Lung microvascular endothelial cell (primary cell): ENCODE measurements at regions not wholly inside any gene's neighbourhood (a gene's known extent, or its start where the extent isn't known, plus 50 kb on each side); places are given as distances from the start of the nearest gene placed in this dataset.
"Not testable (repeated sequence)": the region's sequence is repeated elsewhere in the genome, so short reads cannot be mapped to it uniquely, and the experiment has no call there.

Source experiments
- DNase-seq, 2 donors: peaks; one replicate each; pipeline versions ENCODE4 v3.0.0 to v3.0.0-alpha.2; 2010; ENCODE audit warnings: low read depth in 2 of 2

DNA sequence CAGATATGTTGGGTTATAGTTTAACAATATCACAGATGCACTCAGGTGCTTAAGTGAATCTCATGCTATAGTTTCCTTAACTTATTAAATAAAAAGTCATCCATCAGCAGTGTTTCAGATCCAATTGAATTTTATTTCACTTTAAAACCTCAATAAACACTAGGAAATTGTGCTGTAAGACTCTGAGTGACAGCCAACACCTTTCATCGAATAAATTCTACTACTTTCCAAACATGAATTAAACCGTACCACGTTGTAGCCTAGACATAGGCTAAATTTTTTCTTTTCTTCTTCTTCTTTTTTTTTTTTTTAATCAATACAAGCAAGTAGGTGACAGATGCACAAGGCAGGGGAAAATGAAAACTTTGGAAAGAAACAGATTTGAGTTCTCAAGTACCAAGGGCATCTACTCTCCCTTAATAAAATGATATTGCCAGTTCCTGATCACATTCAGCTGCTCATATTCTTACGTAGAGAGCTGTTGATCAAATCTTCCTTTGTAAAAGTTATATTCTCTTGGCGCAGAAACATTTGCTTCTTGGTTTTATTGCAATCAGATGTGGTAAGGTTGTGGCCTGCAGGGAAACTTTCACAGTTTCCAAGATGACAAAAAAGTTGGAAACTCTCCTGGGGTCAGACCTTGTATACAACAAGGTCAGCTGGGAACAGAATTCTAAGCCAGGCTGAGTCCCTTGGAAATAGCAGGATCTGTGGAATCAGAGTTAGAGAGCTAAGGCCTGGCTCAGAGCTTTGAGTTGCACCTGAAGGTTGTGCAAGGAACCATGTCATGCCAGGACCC is 147.7 kb downstream of the CD47 start:
- DNase-seq, result no peak

DNA sequence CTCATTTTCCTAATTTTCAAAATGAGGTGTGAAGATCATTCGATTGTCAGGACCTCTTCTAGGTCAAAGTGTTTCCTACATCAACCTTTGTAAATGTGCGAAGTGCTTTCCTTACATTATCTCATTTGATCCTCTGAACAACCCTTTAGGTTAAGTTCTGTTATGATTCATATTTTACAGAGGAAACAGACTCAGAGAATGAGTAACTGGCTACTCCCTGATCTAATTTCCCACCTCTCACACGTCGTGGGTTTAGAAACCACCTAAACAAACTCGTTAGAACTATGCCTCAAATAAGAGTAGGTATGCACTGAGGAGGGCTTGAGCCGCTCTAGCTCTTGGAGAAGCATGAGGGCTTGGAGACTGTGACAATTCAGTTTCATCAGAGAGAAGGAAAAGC is 148.6 kb downstream of the CD47 start:
- peak; percentile 28 to 76 for DNase-seq

DNA sequence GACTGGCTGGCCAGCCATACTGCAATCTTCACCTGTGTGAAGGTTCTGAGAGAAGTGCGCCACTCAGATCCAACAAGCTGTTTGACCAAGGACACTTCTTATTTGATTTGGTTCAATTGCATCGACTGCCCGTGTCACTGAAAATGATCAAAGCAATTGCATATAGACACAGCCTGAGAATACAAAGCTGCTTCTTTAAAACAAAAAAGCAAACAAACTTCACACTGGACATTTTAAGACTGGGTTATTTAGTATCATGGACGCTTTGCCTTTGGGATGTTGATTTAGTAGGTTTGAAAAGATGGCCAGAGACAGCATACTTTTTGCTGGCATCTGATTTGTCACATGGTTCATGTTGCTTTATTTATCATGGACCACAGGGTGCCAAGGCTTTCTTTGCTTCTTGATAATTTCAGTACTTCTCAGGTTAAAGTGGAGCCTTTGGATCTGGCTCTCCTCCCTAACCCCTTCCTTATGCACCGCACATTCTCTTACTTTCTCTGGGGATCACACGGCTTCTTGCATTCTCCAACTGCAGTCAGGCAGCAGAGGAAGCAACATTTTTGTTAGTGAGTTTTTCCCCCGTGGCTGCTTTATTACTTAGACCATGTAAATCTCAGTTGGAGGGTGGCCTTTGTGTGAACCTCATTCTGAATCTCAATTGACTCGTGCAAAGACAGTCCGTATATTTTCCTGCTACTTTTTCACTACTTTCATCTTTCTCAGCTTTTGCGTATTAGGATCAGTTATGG is 151.0 kb downstream of the CD47 start:
- no peak for DNase-seq

DNA sequence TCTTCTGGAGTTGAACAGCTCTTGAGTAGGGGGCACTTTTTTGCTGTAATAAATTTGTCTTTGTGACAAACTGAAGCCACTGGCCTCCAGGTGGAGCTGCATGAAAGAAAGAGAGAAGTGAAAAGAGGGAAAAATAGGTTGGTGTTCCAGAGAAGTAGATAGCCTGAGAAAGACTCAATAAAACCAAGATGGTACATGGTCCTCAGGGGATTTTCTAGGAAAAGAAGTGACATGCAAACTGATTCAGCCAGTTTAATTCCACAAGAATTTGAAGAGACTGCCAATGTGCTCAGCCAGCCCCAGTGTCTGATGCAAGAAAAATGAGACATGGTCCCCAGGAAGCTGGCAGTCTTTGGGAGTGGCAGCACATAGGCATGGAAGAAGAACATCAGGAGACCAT is 152.7 kb downstream of the CD47 start:
- peak; percentile 60 to 74 for DNase-seq

DNA sequence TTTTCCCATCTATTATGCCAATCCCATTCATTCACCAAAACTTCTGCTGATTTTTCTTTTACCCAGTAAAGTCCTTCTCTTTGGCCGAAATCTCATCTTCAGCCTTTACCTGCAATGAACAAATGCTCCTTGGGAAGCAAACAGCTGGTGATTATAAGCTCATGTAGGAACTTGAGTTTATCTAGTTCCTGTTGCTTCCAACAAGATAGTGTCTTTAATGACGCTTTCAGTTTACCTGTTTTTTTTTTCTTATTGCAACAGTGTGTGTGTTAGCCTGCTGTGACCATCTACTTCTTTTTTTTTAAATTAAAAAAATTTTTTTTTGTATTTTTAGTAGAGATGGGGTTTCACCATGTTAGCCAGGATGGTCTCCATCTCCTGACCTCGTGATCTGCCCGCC is 156.0 kb downstream of the CD47 start:
- DNase-seq, result no peak

DNA sequence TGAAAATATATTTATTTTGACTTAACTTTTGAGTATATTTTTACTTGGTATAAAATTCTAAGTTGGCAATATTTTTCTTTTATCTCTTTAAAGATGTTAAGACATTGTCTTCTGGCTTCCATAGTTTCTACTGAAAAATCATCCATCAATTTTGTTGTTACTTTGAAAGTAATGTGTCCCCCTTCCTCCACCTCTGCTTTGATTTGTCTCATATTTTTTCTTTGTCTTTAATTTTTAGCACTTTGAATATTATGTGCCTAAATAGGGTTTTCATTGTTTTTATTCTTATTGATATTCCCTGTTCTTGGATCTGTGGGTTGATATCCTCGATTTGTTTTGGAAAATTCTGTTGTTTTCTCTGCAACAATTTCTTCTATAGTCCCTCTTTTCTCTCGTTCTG is 157.4 kb downstream of the CD47 start:
- DNase-seq, result no peak

DNA sequence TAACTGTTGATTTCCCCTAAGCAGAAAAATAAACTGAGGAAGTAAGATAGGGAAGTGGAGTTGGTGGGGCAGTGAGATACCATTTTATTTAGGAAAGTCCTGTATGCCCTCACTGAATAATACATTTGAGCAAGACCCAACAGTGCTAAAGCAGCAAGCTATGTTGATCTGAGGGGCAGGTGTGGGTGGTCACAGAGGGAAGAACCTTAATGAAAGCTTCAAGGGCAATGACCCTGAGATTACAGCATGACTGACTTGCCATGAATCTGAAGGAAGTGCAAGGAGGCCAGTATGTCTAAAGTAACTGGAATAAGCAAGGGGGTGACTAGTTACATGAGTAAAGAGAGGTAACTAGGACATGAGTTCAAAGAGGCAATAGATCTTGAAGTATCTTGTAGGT is 159.5 kb downstream of the CD47 start:
- DNase-seq, result no peak

DNA sequence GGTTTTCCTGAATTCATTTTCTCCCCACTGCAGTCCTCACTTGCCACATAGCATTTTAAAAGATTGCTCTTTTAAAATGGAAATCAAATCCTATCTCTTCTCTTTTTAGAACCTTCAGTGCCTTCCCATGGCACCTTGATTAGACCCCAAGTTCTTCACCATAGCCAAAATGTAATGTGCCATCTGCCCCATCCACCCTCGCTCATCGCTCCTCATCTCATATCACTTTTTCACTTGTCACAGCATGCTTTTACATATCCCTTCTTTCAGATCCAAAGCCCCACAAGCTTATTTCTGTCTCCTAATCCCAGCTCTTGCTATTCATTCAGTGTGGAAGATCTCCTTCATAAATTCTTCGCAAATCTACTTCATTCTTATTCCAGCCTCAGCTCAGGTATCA is 161.7 kb downstream of the CD47 start:
- no peak for DNase-seq

DNA sequence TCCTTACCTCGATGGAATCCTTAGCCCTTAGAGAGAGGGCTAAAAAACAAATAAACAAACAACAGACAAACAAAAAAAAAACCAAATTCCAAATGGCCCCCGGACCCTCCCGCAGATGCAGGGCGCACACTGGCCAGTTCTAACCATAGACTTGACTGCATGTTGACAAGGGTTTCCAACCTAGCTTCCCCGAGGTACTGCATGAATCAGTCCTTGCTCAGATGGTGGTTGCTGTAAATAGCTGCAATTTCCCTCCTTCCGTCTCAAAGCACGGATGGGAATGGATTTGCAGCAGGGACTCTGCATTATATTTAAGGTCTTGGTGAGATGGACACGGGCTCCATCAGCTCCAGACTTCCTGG is 162.8 kb downstream of the CD47 start:
- DNase-seq, result peak; percentile 10 to 56

DNA sequence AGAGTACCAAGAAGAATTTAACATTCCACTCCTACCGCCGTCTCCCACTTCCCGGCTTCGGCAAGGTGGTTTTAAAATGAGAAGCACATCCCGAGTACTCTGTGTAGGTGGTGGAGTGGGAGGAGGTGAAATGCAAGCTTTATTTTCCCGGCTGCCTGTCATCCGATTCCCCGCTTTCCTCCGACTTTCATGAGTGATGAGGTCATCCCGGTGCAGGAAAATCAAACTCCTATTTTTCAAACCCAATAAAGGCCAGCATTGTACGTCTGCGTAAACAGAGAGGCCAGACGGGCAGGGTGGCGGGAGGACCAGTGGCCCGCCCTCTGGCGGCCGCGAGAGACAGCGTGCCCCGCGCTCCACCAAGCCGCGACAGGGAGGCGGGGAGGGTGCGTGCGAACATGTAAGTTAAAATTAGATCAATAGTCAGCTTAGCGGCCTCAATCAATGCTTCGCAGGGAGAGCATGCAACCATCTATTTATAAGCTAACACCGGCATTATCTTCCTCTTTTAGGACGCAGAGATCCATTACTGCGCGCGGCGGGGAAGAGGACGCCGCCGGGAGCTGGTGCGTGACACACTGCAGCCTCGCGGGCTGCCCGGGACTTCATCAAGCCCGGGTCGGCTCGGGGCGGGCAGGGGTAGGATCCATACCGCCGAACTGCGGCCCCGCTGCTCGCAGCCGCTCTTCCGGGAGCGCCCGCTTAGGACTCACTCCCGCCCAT is 163.3 kb downstream of the CD47 start:
- DNase-seq, result peak; percentile 85 to 87

DNA sequence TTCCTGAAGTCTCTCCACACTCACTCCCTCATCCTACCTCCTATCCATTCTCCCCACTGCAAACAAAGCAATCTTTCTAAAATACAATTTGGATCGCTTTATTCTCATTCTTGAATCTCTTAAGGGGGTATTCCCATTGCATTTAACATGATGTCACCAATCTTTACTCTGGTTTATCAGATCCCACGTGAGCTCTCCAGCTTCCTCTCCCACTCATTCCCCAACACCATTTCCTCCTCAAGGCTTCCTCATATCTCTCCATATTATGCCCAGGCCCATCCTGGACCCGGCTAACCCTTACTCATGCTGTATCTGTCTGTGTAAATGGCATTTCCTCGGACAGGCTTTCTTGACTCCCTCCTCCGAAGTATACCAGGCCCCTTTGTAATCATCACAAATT is 165.0 kb downstream of the CD47 start:
- no peak for DNase-seq

DNA sequence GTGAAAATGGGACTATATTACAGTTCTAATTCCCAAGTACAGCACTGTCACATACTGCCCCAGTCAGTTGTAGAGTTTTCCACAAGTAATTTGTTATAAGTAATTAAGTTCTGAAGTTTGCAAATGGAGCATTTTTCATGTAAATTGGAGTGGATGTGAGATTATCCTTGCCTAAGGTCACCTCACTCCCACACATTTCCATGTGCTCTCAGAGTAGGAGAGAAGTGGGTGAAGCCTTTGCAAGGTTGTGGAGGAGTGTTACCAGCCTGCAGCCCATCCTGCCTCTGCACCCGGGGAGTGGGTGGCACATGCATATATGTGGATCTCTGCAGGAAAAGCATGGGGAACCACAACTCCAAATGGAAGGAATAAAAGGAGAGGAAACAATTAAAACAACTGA is 169.8 kb downstream of the CD47 start:
- no peak for DNase-seq

DNA sequence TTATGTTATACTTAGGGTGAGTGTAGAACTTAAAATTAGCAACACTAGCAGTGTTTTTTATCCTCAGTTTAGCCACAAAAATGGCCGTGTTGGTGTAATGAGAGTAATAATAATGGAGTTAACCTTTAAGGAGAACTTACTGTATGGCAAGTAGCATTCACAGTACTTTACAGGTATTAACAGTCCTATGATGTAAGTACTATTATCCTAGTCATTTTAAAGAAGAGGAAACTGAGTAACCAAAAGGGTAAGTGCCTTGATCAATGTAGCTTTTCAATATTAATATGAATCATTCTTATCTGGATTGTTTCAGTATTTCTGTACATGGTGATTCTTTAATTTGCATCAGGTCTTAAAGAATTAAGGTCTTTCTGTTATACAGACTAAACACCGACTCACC is 170.3 kb downstream of the CD47 start:
- DNase-seq, result no peak

DNA sequence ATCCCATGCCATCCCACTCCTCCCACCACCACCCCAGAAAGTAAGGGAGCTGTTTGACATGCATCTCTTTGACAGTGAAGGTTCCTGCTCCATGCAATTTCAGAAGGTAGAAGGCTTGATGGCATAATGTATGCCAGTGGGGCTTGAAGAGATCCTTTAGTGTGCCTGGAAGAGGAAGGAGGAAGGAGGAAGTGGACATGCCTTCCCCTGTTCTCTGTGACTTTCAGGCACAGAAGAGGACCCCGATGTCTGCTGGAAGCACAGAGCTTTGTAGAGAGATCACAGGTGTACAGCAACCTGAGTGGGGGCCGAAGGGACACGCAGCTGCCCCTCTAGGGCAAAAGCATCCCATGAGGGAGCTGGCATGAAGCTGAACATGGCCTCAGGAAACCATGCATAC is 171.6 kb downstream of the CD47 start:
- DNase-seq, result no peak

DNA sequence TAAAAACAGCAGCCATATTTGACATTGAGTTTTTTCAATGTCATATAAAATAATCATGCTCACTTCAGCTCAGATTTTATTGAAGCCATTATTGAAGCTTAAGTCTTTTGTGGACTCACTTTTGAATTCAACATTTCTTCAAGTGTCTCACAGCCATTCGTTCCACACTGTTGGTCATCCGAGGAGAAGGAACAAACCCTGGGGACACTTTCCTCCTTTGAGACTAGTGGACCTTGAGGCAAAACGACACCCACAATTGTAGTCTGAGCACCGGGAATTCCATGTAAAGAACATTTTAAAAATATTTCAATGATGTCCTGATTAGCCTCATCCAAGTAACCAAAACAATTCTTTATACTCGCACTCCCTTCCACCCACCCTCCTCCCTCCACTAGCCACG is 174.7 kb downstream of the CD47 start:
- DNase-seq, result no peak

DNA sequence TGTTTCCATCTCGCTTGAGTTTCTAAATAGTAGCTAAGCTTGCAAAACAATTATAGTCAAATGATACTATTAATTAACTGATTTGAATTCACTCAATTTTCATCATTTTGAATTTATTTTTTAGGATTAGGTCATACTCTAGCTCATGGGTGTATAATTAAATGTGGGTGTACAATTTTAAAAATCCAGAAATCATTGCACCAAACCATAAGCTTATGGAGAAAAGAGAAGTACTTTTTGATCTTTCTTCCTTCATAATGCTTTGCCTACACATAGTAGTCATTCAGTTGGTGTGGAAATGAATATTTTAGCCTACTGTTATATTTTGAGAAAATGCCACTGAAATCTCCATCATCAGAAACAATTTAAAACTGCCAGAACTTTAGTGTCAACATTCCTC is 175.1 kb downstream of the CD47 start:
- DNase-seq, result no peak

DNA sequence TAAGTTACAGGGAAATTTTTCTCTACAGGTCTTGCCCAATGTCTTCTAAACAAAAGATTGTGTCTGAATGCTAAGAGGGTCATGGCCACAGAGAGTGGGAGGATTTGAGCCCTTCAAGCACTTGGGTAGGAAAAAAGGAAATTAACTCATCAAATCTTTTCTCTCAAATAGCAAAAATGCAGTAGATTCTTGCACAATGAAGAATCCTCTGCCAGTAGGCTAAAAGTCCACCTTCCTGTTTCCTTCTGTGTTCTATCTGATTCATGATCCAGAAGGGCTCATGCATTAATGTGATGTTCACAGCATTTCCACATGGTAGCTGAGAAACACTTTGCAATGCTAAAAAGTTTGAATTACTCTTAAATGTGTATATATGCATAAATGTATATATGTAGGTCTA is 177.1 kb downstream of the CD47 start:
- DNase-seq, result peak; percentile 40 to 68

DNA sequence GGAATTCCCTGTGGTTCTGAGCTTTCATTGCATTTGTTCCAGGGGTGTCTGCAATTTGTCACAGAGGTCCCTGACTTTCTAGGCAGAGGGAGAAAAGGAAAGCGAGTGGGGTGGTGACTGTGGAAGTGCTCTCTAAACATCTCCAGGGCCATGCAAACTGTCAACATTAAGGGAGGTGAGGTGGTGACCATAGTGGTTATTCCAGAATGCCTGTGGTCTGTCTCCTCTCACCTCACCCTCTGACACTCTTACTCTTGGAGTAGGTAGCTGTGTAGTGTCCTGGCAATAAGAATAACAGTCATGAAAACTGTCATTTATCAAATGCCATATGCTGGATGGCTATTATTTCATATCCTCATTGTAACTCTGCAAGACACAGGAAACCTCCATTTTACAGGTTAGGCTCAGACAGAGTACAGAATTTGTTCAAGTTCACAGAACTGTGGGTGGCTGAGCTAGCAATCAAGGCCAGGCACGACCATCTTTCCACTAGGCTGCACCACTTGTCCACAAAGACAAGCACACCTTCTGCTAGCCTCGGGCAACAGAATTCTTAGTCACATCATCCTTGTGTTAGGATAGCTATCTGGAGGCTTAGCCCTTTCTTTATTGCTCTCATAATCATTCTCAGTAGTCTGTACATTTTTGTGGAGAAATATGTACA is 179.4 kb downstream of the CD47 start:
- no peak for DNase-seq

DNA sequence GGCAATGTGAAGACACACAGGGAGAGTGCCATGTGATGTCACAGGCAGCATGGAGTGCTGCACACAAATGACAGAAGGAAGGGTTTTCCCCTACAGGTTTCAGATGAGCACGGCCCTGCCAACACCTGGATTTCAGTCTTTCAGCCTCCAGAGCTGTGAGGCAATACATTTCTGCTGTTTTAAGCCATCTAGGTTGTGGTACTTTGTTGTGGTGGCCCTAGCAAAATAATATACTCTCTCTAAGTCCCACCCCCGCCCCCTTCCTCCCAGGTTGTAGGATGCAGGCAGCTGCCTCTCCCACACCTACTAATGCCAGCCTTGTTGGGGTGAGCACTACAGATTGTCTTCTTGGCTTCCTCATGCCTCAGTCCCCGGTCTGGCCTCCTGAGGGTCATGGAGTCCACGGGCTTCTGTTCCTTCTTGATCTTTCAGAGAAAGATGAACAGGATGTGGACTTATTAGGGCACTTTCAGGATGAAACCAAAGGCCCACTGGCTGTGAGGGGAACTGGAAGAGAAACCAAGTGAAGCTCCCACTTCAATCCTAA is 180.0 kb downstream of the CD47 start:
- no peak for DNase-seq

DNA sequence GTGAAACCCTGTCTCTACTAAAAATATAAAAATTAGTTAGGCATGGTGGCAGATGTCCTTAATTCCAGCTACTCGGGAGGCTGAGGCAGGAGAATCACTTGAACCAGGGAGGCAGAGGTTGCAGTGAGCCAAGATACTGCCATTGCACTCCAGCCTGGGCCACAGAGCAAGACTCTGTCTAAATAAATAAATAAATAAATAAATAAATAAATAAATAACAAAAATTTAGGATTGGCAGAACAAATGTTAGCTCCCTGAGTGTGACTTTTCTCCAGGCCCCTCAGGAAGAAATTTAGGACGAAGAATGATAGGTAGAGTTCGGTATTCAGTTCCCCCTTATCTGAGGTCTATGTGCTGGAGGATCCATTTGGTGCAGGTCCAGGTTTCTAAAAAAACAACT is 181.2 kb downstream of the CD47 start:
- not testable (repeated sequence) for DNase-seq

DNA sequence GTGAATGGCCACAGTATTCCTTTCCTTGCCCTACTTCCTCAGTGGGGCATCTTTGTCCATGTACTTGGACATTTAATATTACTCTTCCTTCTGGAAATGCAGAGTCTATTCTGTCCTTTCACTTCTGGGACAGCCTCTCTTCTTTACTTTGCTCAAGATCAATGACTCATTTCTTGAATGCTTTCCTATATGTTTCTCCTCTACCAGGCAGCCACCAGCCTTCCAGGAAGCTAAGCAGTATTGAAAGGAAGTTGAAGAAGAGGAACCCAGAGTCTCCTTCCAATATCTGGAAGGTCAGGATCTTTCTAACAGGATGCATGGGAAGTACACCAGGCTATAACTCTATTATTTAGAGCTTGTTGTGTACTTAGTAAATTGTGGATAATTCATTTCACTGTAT is 182.8 kb downstream of the CD47 start:
- DNase-seq, result no peak
